ENCODE measurements at regions not wholly inside any gene's neighbourhood (a gene's known extent, or its start where the extent isn't known, plus 50 kb on each side); places are given as distances from the start of the nearest gene placed in this dataset.

DNA sequence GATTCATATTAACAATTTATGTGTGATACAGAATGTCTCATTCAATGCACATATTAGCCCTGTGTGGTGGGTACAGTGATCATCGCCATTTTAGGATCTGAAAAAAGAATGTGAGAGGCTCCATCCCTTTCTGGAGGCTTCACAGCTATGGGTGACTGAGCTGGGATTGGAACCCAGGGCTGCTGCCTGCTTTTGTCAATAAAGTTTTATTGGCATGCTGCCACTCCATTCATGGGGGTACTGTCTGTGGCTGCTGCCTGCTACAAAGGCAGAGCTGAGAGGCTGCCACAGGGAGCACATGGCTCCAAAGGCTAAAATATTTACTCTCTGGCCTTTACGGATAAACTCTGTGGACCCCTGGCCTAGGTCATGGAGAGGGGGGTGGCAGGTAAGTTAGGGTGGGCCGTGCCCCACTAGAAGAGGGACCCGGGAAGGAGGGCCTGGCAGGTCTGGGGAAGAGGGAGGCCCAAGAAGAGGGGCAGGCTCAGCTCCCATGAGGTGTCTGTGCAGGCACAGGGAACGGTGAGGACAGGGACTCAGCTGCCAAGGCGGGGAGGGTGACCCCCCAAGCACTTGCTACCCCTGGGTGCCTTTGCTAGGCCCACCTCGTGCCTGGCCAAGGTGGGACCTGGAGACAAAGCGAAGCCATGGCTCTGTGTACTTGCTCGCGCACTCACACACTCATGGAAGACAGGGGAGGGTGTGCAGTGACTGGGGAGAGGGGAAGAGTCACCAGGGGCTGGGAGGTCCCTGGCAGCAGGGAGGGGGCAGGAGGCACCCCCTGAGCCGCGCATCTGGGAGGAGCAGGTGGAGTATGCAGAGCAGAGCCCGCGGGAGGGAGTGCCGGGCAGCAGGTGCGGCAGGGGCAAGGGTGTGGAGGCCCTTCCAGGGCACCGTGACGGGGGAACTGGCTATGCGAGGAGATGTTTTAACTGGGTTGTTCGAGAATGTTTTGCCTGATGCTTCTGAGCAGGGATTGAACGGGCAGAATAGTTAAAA, 335.3 kb downstream of the CTTN start:
- peak in 1 of 2 experiments; percentile 42 for DNase-seq

DNA sequence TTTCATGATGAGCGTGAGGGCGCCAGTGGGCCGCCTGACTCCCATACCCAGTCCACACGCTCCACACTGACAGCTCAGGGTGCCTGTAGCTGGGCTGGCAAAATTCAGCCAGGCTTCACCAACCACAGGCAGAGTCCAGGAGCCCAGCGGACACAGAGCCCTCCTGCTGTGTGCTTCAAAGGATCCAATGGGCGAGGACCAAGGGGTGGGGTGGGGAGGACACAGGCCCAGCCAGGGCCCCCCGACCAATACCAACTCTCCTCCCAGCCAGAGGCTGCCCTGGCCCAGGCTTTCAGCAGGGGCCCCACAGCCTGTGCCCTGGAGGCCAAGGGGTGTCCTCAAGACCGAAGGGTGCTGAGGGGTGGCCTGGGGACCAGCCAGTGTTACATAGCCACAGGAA, 336.1 kb downstream of the CTTN start:
- no peak for DNase-seq

DNA sequence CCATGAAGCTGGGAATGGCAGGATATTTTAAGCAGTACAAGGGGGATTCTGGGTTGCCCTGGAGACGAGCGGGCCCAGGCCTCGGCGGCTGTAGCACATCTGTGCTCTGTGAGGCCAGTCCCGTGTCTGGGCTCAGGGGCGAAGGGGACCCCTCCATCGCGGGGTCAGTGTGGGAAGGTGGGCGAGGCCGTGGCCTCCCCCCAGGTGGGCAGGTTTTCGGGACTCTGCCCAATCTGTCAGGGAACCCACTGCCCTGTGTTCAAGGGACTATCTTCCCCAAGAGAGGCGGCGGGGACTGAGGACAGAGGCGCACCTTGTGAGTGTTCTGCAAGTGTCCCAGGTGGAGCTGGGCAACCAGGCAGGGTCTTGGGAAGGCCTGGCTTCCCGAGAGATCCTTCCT, 336.6 kb downstream of the CTTN start:
- no peak for DNase-seq

DNA sequence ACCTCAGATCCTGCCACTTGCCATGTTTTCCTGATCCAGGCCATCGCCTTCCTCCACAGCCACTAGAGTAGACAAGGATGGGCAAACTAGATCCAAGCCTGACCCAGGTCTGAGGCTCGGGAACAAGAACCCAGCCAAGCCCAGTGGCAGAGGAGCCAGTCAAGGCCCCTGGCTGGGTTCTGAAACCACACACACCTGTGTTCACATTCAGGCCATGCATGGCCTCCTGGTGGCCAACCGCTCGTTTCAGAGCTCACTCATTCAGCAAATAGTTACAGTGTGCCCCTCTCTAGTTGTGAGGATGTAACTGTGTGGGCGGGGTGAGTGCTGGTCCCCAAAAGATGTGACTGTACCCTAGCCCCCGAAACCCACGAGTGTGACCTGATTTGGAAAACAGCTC, 337.6 kb downstream of the CTTN start:
- DNase-seq, result no peak

- DNase-seq, result no peak
Measured at GRCh38 chr11:70736461-70736860, 338.1 kb downstream of the CTTN start.

DNA sequence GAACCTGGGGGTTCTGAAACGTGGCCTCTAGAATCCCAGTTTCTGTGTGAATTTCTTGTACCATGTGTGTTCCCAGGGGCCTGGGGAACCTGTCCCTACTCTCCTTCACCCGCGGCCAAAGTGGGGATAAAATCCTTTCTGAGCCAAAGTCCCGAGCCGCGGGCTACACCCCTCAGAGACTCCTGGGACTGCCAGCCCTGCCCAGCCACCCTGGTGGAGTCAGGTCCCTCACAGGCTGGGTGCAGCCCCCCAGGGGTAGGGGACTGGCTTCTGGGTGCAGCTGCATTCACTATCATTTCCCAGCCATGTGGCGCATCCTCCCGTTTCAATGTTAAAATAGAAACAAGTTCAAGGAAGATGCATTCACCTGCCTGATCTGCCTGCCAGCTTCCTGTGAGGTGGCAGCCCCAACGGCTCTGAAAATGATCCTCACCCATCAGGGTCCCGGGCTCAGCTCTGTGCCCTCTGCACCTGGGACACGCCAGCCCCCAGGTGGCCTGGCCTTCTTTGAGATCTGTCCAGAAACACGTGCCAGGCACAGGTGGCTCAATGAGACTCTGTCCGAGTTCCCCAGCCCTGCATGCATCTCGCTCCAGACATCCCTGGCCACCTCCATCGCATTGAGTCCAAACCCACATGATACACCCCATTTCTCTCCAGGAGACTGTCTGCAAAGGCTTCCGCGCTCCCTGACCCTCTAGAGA, 338.8 kb downstream of the CTTN start:
- DNase-seq, result no peak

DNA sequence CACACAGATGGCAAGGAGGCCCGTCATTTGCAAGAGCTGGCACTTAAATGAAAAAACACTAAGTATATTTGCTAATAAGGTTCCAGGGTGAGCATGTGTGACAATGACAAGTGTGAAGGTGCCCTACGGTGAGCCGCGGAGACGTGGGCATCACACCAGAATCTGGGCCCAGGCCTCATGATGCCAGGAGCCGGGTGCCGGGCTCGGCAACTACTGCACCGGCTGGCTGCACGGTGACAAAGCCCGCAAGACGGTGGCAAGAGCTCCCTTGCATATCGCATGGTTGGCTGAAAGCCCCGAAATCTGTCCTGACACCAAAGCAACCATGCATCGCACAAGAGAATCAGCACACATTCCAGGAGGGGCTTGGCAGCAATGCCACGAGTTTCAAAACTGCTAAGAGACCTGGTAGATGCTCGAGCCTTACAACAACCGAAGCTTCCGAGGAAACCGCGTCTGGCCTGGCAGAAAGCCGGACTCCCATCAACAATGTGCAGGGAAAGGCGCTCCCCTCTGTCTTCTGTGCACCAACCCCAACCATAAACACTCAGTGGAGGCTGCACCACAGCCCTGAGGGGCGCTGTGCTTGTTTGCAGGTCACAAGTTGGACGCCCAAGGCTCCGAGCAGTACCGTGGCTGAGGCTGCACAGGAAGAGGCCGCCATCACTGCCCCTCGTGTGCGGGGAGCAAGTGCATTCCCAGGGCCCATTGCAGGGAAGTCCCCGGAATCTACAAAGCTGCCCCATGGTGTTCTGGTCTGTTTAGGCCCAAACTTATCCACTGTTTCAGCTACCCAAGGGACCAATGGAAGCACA, 339.7 kb downstream of the CTTN start:
- DNase-seq, result no peak

GRCh38 chr11:70738661-70739060, 340.3 kb downstream of the CTTN start:
- no peak for DNase-seq

DNA sequence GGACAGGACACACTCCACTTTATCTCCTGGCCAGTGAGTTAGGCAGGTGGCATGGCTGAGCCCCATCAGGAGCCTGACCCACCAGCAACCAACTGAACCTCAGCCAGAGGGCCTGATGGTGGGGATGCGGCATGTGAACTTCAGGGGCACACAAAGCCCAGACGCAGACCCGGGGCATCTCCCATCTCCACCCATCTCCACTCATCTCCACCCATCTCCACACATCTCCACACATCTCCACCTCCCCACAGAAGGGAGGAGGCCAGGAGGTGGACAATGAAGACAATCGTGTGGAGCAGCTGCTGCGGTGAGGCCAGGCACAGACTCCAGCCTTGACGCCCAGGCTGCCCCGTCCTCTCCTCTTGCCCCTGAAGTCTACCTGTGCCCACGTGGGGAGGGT, 340.8 kb downstream of the CTTN start:
- no peak for DNase-seq

DNA sequence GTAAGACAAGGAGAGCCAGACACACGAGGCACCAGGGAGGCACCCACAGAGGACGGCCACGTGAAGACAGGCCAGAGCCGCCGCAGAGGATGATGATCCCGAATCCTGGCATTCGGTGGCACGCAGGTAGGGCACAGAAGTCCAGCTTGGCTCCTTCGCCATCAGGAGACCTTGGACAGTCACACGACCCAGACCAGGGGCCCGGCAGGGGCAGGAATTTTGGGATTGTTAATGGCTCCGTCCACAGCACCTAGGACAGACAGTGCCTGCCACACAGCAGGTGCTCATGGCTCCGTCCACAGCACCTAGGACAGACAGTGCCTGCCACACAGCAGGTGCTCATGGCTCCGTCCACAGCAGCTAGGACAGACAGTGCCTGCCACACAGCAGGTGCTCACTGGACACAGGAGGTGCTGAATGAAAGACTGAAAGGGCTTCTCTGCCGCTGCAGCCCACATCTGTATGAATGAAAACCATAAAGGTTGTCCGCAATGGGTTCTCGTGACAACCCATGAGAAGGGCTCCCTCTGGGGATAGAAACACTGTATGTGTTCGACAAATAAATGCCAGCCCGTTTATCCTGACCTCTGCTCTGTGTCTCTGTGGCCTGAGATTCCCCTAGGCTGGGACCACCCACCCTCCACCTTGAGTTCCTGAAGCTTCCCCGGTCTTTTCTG, 341.6 kb downstream of the CTTN start:
- DNase-seq, result no peak

DNA sequence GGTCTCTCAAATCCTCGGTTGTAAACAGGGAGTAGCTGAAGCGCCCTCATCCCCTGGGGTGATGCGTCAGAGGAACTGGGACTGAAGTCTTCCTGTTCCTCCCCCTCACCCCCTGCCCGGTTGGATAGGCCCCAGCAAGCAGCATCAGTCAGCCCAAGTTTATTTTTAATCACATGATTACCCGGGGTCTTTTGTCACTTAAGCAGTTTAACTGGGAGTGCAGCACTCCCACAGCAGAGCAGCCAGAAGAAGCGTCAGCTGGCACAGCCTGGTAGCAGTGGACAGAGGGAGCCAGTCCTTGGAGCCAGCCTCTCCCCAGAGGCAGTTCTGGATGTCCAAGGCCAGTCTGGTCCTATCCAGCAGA, 342.1 kb downstream of the CTTN start:
- DNase-seq, result no peak

DNA sequence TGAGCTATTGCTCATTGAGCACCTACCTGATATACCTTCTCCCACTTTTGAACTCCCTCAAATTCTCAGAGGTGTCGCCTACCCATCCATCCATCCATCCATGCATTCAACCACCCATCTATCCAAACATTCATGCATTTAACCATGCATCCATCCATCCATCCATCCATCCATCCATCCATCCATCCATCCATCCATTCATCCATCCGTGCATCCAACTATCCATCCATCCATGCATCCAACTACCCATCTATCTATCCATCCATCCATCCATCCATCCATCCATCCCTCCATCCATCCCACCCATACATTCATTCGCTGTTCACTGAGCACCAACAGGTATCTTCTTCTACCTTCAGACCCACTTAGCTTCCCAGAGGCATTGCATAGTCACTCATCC, 342.8 kb downstream of the CTTN start:
- no peak for DNase-seq

DNA sequence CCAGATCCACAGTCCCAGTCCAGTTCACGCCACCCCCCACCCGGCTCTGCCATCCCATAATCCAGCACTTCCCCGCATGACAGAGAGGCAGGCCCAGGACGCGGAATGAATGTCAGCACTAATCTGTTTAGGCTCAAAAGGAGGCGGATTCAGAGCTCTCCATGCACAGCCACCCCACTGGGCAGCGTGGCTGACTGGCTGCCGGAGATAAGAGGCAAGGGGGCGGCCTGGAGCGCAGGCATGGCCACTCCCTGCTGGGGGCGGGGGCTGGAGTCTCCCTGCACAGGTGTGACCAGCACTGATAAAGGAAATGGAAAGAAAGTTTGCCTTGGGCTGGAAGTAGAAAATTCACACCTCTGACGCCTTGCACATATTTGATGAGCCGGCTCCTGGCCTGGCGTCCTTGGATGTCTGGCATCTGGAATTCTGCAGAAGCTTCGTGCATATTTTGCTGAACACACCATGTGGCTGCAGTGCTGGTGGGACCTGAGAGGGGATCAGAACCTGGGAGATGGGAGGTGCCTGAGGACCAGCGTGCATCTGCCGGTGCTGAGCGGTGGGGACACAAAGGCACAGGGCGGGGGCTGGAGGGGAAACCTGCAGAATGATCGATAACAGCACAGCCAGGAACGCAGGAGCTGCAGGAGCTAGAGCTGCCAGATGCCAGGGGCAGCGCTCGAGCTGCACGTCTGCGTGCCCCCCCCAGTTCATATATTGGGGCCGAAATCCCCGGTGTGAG, 344.4 kb downstream of the CTTN start:
- peak in 1 of 2 experiments; percentile 18 for DNase-seq

DNA sequence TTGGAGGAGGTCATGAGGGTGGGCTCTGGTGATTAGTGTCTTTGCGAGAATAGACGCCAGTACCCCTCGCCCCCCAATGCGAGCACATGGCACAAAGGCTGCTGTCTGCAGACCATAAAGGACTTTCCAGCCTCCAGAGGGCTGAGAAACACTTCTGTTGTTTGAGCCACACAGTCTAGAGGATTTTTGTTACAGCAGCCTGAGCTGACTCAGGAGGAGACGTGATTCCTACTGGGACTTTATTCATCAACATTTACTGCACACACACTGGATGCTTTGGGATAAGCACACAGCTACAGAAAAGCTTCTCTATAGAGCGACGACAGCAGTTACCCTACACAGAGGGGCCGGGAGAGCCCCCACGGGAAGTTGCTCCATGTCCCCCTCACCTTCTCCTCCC, 345.0 kb downstream of the CTTN start:
- DNase-seq, result no peak

DNA sequence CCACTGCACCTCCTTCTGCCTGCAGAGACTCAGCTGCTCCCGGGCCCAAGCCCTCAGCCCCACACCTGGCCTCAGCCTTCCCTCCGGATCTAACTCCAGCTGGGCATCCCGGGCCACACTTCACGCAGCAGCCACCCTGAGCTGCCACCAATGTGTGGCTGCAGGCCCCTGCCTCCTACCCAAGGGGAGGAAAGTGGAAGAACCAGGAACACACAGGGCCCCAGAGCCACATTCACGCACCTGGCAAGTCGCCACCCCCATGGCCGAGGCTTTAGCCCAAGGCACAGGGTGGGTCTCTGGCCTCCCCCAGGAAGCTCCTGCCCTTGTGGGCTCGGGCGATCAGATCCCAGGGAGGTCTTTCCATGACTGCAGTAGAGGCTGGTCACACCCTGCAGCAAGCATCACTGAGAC, 345.6 kb downstream of the CTTN start:
- DNase-seq, result no peak

- no peak for DNase-seq
Measured at GRCh38 chr11:70744396-70745185, 346.3 kb downstream of the CTTN start.

- no peak for DNase-seq
Measured at GRCh38 chr11:70745451-70745850, 347.1 kb downstream of the CTTN start.

DNA sequence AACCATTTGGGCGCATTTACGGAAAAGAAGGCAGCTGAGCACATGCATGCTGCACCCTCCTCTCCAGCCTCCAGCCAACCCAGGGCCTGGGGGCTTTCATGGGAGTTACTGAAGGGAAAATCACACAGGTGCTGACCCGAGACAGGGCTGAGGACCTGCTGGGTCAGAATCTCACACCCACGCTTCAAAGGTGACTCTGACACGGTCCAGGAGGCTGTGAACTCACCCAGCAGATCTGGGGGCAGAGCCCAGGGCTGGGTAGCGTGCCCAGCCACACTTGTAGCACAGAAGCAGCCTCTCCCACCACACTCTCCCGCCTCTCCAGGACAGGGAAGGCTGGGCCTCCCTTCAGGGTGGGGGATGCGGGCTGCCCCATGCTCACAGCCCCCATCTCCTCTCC, 347.6 kb downstream of the CTTN start:
- DNase-seq, result no peak

DNA sequence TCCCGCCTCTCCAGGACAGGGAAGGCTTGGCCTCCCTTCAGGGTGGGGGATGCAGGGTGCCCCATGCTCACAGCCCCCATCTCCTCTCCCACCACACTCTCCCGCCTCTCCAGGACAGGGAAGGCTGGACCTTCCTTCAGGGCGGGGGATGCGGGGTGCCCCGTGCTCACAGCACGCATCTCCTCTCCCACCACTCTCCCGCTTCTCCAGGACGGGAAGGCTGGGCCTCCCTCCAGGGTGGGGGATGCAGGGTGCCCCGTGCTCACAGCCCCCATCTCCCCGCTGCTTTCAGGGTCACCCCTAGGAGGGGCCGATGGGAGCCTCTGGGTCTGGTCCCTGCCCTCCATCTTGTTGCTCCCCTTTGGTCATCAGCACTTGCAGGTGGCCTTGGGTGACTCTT, 348.0 kb downstream of the CTTN start:
- DNase-seq, result no peak

DNA sequence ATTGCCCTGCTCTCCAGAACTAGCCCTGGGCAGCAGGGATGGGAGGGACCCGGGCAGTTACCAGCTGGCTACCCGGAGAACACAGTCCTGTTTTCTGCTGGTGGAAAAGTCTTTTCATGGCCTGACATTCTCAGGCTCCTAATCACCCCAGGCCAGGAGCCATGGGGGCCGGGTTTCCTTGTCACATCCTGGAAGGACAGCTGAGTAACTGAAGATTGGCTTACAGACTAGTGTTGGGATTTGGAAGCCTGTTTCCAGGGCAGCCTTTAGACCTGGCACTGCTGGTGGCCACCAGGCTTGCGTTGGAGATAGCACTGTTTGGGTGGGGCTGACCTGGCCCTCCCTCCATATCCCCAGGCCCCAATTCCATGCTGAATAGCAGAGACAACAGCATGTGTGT, 349.0 kb downstream of the CTTN start:
- no peak for DNase-seq

DNA sequence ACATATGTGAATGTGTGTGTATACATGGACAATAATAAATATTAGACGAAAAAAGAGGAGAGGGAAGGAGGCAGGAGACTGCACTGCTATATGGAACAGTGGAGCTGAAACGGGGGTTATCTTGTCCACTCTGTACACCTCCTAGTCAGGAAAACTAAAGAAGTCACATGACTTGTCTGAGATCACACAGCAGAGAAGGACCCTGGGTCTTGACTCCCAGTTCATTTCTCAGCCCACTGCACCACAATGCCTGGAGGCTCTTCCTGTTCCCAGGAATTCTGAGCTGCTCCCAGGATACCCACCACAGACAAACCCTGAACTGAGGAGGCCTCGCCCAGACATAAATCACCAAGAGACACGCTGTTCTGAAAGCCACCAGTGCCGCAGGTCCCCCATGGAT, 349.6 kb downstream of the CTTN start:
- no peak for DNase-seq
